Activated CD8-positive, alpha-beta memory T cell treated with anti-CD3 and anti-CD28 coated beads, Interleukin-2, amount 50 U/mL, for 1 hour (primary cell): ENCODE measurements at regions not wholly inside any gene's neighbourhood (a gene's known extent, or its start where the extent isn't known, plus 50 kb on each side); places are given as distances from the start of the nearest gene placed in this dataset.
"Not testable (repeated sequence)": the region's sequence is repeated elsewhere in the genome, so short reads cannot be mapped to it uniquely, and the experiment has no call there.

Experiments used
- DNase-seq: peaks from one replicate; pipeline ENCODE4 v3.0.0-alpha.2; 2020; ENCODE audit errors: extremely low read depth

- no peak for DNase-seq
Measured at GRCh38 chr12:131250028-131250950, 296.6 kb downstream of the ADGRD1 start.

GRCh38 chr12:131250951-131251315, 297.2 kb downstream of the ADGRD1 start:
- DNase-seq, result no peak

GRCh38 chr12:131251336-131252101, 297.8 kb downstream of the ADGRD1 start:
- no peak for DNase-seq

GRCh38 chr12:131253376-131254026, 299.8 kb downstream of the ADGRD1 start:
- no peak for DNase-seq

GRCh38 chr12:131254374-131254773, 300.7 kb downstream of the ADGRD1 start:
- no peak for DNase-seq

GRCh38 chr12:131258398-131258797, 304.7 kb downstream of the ADGRD1 start:
- no peak for DNase-seq

GRCh38 chr12:131260251-131260905, 306.7 kb downstream of the ADGRD1 start:
- DNase-seq, result no peak

GRCh38 chr12:131260954-131261353, 307.2 kb downstream of the ADGRD1 start:
- no peak for DNase-seq

- DNase-seq, result no peak
Measured at GRCh38 chr12:131261906-131262305, 308.2 kb downstream of the ADGRD1 start.

- no peak for DNase-seq
Measured at GRCh38 chr12:131263626-131264025, 309.9 kb downstream of the ADGRD1 start.

- DNase-seq, result no peak
Measured at GRCh38 chr12:131264635-131265034, 310.9 kb downstream of the ADGRD1 start.

GRCh38 chr12:131266591-131267467, 313.1 kb downstream of the ADGRD1 start:
- no peak for DNase-seq

GRCh38 chr12:131267576-131267975, 313.9 kb downstream of the ADGRD1 start:
- no peak for DNase-seq

- not testable (repeated sequence) for DNase-seq
Measured at GRCh38 chr12:131268123-131268522, 314.4 kb downstream of the ADGRD1 start.

GRCh38 chr12:131268571-131268970, 314.9 kb downstream of the ADGRD1 start:
- DNase-seq, result not testable (repeated sequence)

GRCh38 chr12:131269551-131269950, 315.8 kb downstream of the ADGRD1 start:
- DNase-seq, result no peak

GRCh38 chr12:131269977-131270376, 316.3 kb downstream of the ADGRD1 start:
- not testable (repeated sequence) for DNase-seq

GRCh38 chr12:131271724-131272123, 318.0 kb downstream of the ADGRD1 start:
- no peak for DNase-seq

GRCh38 chr12:131272283-131272814, 318.6 kb downstream of the ADGRD1 start:
- DNase-seq, result not testable (repeated sequence)

GRCh38 chr12:131273291-131273845, 319.7 kb downstream of the ADGRD1 start:
- no peak for DNase-seq
